ENCODE measurements at regions not wholly inside any gene's neighbourhood (a gene's known extent, or its start where the extent isn't known, plus 50 kb on each side); places are given as distances from the start of the nearest gene placed in this dataset.
"Not testable (repeated sequence)": the region's sequence is repeated elsewhere in the genome, so short reads cannot be mapped to it uniquely, and the experiment has no call there.

DNA sequence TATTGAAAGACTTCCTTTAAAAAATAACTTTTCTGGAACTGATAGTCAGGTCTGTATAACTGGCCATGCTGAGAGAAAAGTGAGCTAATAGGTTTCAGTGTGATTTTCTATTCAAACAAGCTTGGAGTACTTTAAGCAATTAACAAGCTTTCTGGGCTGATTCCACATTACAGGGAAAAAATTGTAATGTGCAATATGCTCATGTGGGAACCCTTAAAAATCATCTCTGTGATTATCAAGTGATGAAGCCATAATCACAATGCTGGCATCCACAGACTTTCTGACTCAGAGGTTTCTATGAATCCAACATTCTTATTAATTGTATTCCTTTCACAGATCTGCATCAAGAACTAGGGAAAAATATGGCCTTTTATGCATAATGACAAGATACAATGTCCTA is 212.2 kb upstream of the ACO1 start:
- no peak overlapping the region for H3K4me3 ChIP-seq (ENCODE audit: low read length)
- TF ChIP-seq ZNF274 (IDR thresholded peaks at IDR 0.05; ENCODE audit: low read depth, low read length): no peak

DNA sequence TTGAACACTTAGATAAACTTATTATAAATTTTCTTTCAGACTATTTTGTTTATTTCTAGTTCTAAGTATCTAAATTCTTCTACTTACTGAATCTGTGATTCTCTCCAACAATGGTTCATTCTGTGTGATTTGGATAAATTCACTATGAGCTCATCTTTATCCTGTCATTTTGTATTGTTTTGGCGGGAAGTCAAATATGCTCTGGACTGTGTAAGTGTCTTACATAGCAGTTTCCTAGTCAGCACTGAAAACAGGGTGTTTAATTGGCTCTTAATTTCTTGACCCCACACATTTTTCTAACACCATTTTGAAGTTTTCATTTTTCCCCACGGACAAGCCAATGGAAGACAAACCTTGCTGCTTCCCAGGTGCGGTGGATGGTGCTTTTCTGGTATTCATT is 207.0 kb upstream of the ACO1 start:
- no peak for TF ChIP-seq ZNF274 (IDR thresholded peaks at IDR 0.05; ENCODE audit: low read depth, low read length)
- no peak overlapping the region for H3K4me3 ChIP-seq (ENCODE audit: low read length)

DNA sequence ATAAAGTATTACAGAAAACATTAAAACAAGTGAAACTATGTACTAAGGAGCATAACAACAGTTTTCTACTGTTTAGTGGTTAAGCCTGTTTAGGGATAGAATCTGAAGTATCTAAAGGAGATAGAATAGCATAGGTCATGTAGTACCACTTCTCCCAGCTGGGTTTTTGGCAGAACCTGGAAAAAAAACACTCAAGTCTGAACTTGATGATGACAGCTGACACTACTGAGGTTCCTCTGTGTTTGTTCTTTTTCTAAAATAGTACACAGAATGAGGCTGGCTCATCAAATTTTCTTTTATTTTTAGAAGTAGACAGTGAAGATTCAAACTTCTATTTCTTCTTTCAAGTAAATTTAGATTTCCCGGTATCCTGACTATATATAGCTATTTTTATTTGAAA is 203.8 kb upstream of the ACO1 start:
- no peak overlapping the region for H3K4me3 ChIP-seq (ENCODE audit: low read length)
- TF ChIP-seq ZNF274 (IDR thresholded peaks at IDR 0.05; ENCODE audit: low read depth, low read length): no peak

DNA sequence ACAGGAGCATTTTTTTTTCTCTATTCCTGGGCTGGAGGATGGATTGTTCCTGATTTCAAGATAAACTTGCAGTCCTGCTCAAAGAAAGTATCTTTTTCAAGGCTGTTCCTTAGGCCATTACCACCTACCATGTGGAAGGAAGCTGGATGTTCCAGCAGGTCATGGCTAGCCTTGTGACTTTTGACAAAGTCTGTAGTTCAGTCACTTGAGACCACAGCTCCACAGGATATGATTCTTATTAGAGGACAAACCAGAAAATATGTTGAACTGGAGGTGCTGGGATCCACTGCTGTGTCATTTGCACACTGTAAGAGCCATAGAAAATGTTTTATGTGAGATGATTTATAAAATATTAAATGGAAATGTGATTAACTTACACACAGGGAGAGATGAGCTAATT is 184.2 kb upstream of the ACO1 start:
- TF ChIP-seq ZNF274 (IDR thresholded peaks at IDR 0.05; ENCODE audit: low read depth, low read length): no peak
- H3K4me3 ChIP-seq (ENCODE audit: low read length): no peak overlapping the region

DNA sequence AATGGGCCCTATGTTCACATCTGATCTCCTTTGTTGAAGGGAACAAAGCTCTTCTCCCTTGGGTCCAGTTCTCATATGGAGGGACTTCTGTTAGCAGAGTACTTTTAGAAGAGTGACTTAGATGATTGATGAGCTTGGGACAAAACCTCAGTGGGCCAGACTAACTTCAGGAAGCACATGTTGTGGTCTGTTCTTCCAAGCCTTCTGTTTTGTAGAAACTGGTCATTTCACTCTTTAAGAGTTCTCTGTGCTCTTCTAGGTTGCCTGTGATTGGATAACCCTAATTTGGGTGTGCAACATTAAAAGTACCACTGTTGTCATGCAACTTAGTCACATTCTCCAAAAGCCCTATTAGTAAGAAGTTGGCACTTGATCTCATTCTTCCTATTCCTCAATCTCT is 183.5 kb upstream of the ACO1 start:
- TF ChIP-seq ZNF274 (IDR thresholded peaks at IDR 0.05; ENCODE audit: low read depth, low read length): no peak
- no peak overlapping the region for H3K4me3 ChIP-seq (ENCODE audit: low read length)

- H3K4me3 ChIP-seq (ENCODE audit: low read length): not testable (repeated sequence)
These were observed 175.3 kb upstream of the ACO1 start for GRCh38 chr9:32209164-32209563.

- no peak for TF ChIP-seq ZNF274 (IDR thresholded peaks at IDR 0.05; ENCODE audit: low read depth, low read length)
- H3K4me3 ChIP-seq (ENCODE audit: low read length): no peak overlapping the region
These were observed 166.2 kb upstream of the ACO1 start for GRCh38 chr9:32218100-32218767.

DNA sequence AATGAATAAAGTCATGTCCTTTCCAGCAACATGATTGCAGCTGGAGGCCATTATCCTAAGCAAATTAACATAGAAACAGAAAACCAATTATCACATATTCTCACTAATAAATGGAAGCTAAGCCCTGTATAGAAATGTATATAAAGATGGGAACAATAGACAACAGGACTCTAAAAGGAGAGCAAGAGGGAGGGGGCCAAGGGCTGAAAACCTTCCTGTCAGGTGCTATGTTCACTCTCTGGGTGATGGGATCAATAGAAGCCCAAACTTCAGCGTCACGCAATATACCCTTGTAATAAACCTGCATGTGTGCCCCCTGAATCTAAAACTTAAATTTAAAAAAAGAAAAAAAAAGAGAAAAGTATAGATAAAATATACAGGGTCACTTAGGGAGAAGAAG is 163.7 kb upstream of the ACO1 start:
- H3K4me3 ChIP-seq (ENCODE audit: low read length): no peak overlapping the region
- TF ChIP-seq ZNF274 (IDR thresholded peaks at IDR 0.05; ENCODE audit: low read depth, low read length): no peak

- no peak overlapping the region for H3K4me3 ChIP-seq (ENCODE audit: low read length)
- no peak for TF ChIP-seq ZNF274 (IDR thresholded peaks at IDR 0.05; ENCODE audit: low read depth, low read length)
These were observed 150.0 kb upstream of the ACO1 start for GRCh38 chr9:32234451-32234850.

GRCh38 chr9:32247168-32247567 is 137.3 kb upstream of the ACO1 start:
- no peak overlapping the region for H3K4me3 ChIP-seq (ENCODE audit: low read length)
- no peak for TF ChIP-seq ZNF274 (IDR thresholded peaks at IDR 0.05; ENCODE audit: low read depth, low read length)

DNA sequence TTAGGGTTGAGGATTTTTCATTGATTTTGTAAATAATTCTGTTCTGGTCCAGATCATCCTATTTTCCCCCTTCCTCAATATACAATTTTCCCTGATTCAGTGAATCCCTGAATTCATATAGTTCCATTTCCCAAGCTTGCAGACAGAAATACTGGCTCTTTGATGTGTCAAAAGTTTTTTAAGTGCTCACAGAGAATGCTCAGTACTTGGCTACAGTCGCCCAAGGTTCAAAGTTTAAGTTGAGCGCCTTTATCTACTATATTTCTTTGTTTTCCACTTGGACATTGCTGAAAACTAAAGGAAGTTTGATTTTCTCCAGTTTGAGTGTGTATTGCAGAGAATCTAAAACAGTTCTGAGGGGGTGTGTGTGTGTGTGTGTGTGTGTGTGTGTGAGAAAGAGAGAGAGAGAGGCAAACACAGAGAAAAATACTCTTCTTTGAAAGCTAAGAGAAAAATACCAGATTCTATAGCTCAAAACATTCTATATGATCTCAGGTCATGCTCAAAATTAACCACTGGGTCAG is 136.2 kb upstream of the ACO1 start:
- TF ChIP-seq ZNF274 (IDR thresholded peaks at IDR 0.05; ENCODE audit: low read depth, low read length): no peak
- no peak overlapping the region for H3K4me3 ChIP-seq (ENCODE audit: low read length)

DNA sequence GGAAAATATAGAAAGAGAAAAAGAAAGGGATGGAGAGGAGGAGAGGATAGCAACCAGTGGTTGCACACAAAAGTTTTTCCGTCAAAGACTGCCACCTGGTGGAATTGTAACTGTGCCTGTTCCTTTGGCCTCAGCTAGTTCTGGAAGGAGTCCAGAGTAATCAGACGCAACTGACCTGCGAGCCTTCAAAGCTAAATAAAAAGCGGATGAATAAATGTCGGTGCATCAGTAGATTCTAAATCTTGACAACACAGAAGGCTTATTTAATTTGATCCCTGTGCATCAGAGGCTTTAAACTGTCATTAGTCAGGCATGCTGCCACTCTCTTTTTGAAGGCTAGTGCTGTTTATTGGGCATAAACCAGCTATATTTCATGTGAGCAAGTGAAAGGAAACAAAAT is 132.9 kb upstream of the ACO1 start:
- no peak overlapping the region for H3K4me3 ChIP-seq (ENCODE audit: low read length)
- no peak for TF ChIP-seq ZNF274 (IDR thresholded peaks at IDR 0.05; ENCODE audit: low read depth, low read length)

- H3K4me3 ChIP-seq (ENCODE audit: low read length): no peak overlapping the region
- TF ChIP-seq ZNF274 (IDR thresholded peaks at IDR 0.05; ENCODE audit: low read depth, low read length): no peak
These were observed 130.7 kb upstream of the ACO1 start for GRCh38 chr9:32253731-32254130.

DNA sequence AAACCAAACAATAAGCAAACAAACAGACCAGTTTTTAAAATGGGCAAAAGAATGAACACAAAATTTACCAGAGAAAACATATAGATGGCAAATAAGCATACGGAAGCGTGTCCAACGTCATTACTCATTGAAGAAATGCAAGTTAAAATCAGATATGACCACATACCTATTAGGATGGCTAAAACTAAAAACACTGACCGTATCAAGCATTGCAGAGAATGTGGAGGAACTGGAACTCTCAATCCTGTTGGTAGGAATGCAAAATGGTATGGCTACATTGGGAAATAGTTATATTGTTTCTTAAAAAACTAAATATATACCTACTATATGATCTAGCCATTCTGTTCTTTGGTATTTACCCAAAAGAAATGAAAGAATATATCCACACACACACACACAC is 129.4 kb upstream of the ACO1 start:
- no peak for TF ChIP-seq ZNF274 (IDR thresholded peaks at IDR 0.05; ENCODE audit: low read depth, low read length)
- no peak overlapping the region for H3K4me3 ChIP-seq (ENCODE audit: low read length)

DNA sequence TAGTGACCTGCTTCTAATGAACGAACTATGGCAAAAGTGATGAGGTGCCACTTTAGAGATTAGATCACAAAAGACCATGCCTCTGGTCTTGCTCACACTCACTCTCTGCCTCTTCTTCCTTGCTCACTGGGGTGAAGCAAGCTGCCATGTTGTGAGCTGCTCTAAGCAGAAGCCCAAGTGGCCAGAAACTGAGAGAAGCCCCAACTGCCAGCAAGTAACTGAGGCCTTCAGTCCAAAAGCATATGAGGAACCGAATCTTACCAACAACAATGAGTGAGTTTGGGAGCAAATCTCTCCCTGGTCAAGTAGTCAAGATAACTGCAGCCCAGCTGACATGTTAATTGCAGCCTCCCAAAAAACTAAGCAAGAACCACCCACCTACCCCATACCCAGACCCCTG is 126.0 kb upstream of the ACO1 start:
- TF ChIP-seq ZNF274 (IDR thresholded peaks at IDR 0.05; ENCODE audit: low read depth, low read length): no peak
- H3K4me3 ChIP-seq (ENCODE audit: low read length): no peak overlapping the region

Measured in GM08714 (cell line).